Naive B cell (primary cell): ENCODE measurements at regions not wholly inside any gene's neighbourhood (a gene's known extent, or its start where the extent isn't known, plus 50 kb on each side); places are given as distances from the start of the nearest gene placed in this dataset.
"Not testable (repeated sequence)": the region's sequence is repeated elsewhere in the genome, so short reads cannot be mapped to it uniquely, and the experiment has no call there.

Source experiments
- ATAC-seq, 2 donors: fragments of 150-1000 bp; cut with Tn5 transposase; 2 replicates each; pipeline ENCODE4 v1.10.0; 2021; ENCODE audit warnings: low read depth in 2 of 2, mild to moderate bottlenecking in 2 of 2, moderate library complexity in 2 of 2
- DNase-seq: peaks from one replicate; pipeline ENCODE4 v3.0.0; 2022
- H3K27ac Mint-ChIP-seq, 6 donors: one replicate each; pipeline ENCODE4 v1.8.0; 2020 to 2022; ENCODE audit warnings: mild to moderate bottlenecking in 6 of 6, mixed read lengths in 6 of 6, moderate library complexity in 5 of 6, inconsistent platforms in 2 of 6
- H3K27me3 Mint-ChIP-seq, 3 donors: one replicate each; pipeline ENCODE4 v1.8.0; 2021 to 2022; ENCODE audit warnings: mixed read lengths in 3 of 3, mild to moderate bottlenecking in 1 of 3
- H3K36me3 Mint-ChIP-seq, 2 donors: one replicate each; pipeline ENCODE4 v1.8.0; 2020 to 2022; ENCODE audit warnings: mixed read lengths in 2 of 2, inconsistent platforms in 1 of 2, mild to moderate bottlenecking in 1 of 2
- H3K4me1 Mint-ChIP-seq, 3 donors: one replicate each; pipeline ENCODE4 v1.8.0; 2020 to 2022; ENCODE audit warnings: mixed read lengths in 3 of 3, inconsistent platforms in 1 of 3, mild to moderate bottlenecking in 1 of 3, moderate library complexity in 1 of 3
- H3K4me3 Mint-ChIP-seq, 8 donors: one replicate each; pipeline ENCODE4 v1.8.0; 2020 to 2022; ENCODE audit warnings: mild to moderate bottlenecking in 8 of 8, mixed read lengths in 8 of 8, moderate library complexity in 8 of 8, inconsistent platforms in 2 of 8
- H3K9me3 Mint-ChIP-seq, 7 donors: one replicate each; pipeline ENCODE4 v1.8.0; 2020 to 2022; ENCODE audit warnings: mixed read lengths in 7 of 7, mild to moderate bottlenecking in 5 of 7, inconsistent platforms in 2 of 7, moderate library complexity in 1 of 7

GRCh38 chr20:12928755-12929401 is 79.9 kb upstream of the SPTLC3 start:
- no peak for ATAC-seq
- no peak overlapping the region for H3K27ac Mint-ChIP-seq
- H3K36me3 Mint-ChIP-seq: no peaks in the 10 kb centered on the region
- peaks cover 0 to 6% (median 0%) of the 10 kb centered on the region in 3 donors for H3K4me1 Mint-ChIP-seq
- no peaks in the 10 kb centered on the region for H3K9me3 Mint-ChIP-seq
- peaks cover 0 to 8% (median 4%) of the 10 kb centered on the region in 3 donors for H3K27me3 Mint-ChIP-seq
- no peak overlapping the region for H3K4me3 Mint-ChIP-seq
- no peak for DNase-seq

GRCh38 chr20:12936020-12936419 is 72.8 kb upstream of the SPTLC3 start:
- H3K4me3 Mint-ChIP-seq: no peak overlapping the region
- no peaks in the 10 kb centered on the region for H3K4me1 Mint-ChIP-seq
- ATAC-seq: no peak
- H3K9me3 Mint-ChIP-seq: no peaks in the 10 kb centered on the region
- H3K27ac Mint-ChIP-seq: no peak overlapping the region
- H3K27me3 Mint-ChIP-seq: peaks cover 0 to 8% (median 0%) of the 10 kb centered on the region in 3 donors
- DNase-seq: no peak
- no peaks in the 10 kb centered on the region for H3K36me3 Mint-ChIP-seq

GRCh38 chr20:12936524-12936923 is 72.2 kb upstream of the SPTLC3 start:
- no peak for ATAC-seq
- Mint-ChIP-seq H3K36me3 (no peaks in the 10 kb centered on the region), H3K4me3 (no peak overlapping the region), H3K4me1 (no peaks in the 10 kb centered on the region), H3K27me3 (peaks cover 0 to 7% (median 0%) of the 10 kb centered on the region in 3 donors), H3K9me3 (no peaks in the 10 kb centered on the region), H3K27ac (no peak overlapping the region)
- no peak for DNase-seq

GRCh38 chr20:12941025-12941424 is 67.7 kb upstream of the SPTLC3 start:
- Mint-ChIP-seq H3K9me3 (no peaks in the 10 kb centered on the region), H3K4me1 (no peaks in the 10 kb centered on the region), H3K36me3 (no peaks in the 10 kb centered on the region), H3K27me3 (no peaks in the 10 kb centered on the region), H3K4me3 (no peak overlapping the region), H3K27ac (no peak overlapping the region)
- DNase-seq (no peak), ATAC-seq (no peak)

GRCh38 chr20:12942123-12942522 is 66.6 kb upstream of the SPTLC3 start:
- Mint-ChIP-seq H3K36me3 (no peaks in the 10 kb centered on the region), H3K27ac (no peak overlapping the region), H3K4me3 (no peak overlapping the region), H3K9me3 (no peaks in the 10 kb centered on the region), H3K27me3 (no peaks in the 10 kb centered on the region), H3K4me1 (no peaks in the 10 kb centered on the region)
- ATAC-seq: no peak
- DNase-seq: no peak

GRCh38 chr20:12946789-12947188 is 62.0 kb upstream of the SPTLC3 start:
- no peak for ATAC-seq
- Mint-ChIP-seq H3K36me3 (no peaks in the 10 kb centered on the region), H3K4me1 (no peaks in the 10 kb centered on the region), H3K27me3 (no peaks in the 10 kb centered on the region), H3K4me3 (no peak overlapping the region), H3K27ac (no peak overlapping the region), H3K9me3 (no peaks in the 10 kb centered on the region)
- DNase-seq: no peak

GRCh38 chr20:12947691-12948090 is 61.1 kb upstream of the SPTLC3 start:
- no peak overlapping the region for H3K27ac Mint-ChIP-seq
- no peaks in the 10 kb centered on the region for H3K36me3 Mint-ChIP-seq
- no peaks in the 10 kb centered on the region for H3K9me3 Mint-ChIP-seq
- no peaks in the 10 kb centered on the region for H3K27me3 Mint-ChIP-seq
- no peak overlapping the region for H3K4me3 Mint-ChIP-seq
- DNase-seq (no peak), ATAC-seq (no peak)
- no peaks in the 10 kb centered on the region for H3K4me1 Mint-ChIP-seq

GRCh38 chr20:12949429-12949980 is 59.3 kb upstream of the SPTLC3 start:
- H3K4me3 Mint-ChIP-seq: no peak overlapping the region

GRCh38 chr20:12954254-12954653 is 54.5 kb upstream of the SPTLC3 start:
- H3K36me3 Mint-ChIP-seq, H3K27ac Mint-ChIP-seq, H3K9me3 Mint-ChIP-seq, ATAC-seq, H3K4me3 Mint-ChIP-seq, DNase-seq, H3K4me1 Mint-ChIP-seq, H3K27me3 Mint-ChIP-seq: not testable (repeated sequence)

More at GRCh38 chr20:12949429-12949980, 59.3 kb upstream of the SPTLC3 start:
- no peaks in the 10 kb centered on the region for H3K27me3 Mint-ChIP-seq
- no peak overlapping the region for H3K27ac Mint-ChIP-seq
- ATAC-seq: no peak
- H3K4me1 Mint-ChIP-seq: no peaks in the 10 kb centered on the region
- no peaks in the 10 kb centered on the region for H3K36me3 Mint-ChIP-seq
- DNase-seq: no peak
- no peaks in the 10 kb centered on the region for H3K9me3 Mint-ChIP-seq

- DNase-seq (no peak), ATAC-seq (no peak)
- Mint-ChIP-seq H3K4me3 (no peak overlapping the region), H3K27me3 (peaks cover 8 to 10% (median 9%) of the 10 kb centered on the region in 3 donors), H3K27ac (no peak overlapping the region), H3K4me1 (no peaks in the 10 kb centered on the region), H3K36me3 (no peaks in the 10 kb centered on the region), H3K9me3 (peaks cover 0 to 3% (median 0%) of the 10 kb centered on the region in 7 donors)
These were observed 53.2 kb upstream of the SPTLC3 start for GRCh38 chr20:12955611-12956010.

- DNase-seq (no peak), ATAC-seq (no peak)
- H3K27ac Mint-ChIP-seq: no peak overlapping the region
- no peaks in the 10 kb centered on the region for H3K36me3 Mint-ChIP-seq
- peaks cover 0 to 3% (median 0%) of the 10 kb centered on the region in 7 donors for H3K9me3 Mint-ChIP-seq
- H3K4me1 Mint-ChIP-seq: no peaks in the 10 kb centered on the region
- H3K27me3 Mint-ChIP-seq: peaks cover 8 to 10% (median 9%) of the 10 kb centered on the region in 3 donors
- no peak overlapping the region for H3K4me3 Mint-ChIP-seq
These were observed 52.5 kb upstream of the SPTLC3 start for GRCh38 chr20:12956303-12956702.

GRCh38 chr20:12957968-12958367 is 50.8 kb upstream of the SPTLC3 start:
- Mint-ChIP-seq H3K36me3 (no peaks in the 10 kb centered on the region), H3K4me3 (no peak overlapping the region), H3K27ac (peak overlapping the region in 1 of 6 donors; percentile 61), H3K27me3 (peaks cover 8 to 10% (median 9%) of the 10 kb centered on the region in 3 donors), H3K4me1 (no peaks in the 10 kb centered on the region), H3K9me3 (peaks cover 0 to 3% (median 0%) of the 10 kb centered on the region in 7 donors)
- ATAC-seq (no peak), DNase-seq (no peak)
